ENCODE measurements at regions not wholly inside any gene's neighbourhood (a gene's known extent, or its start where the extent isn't known, plus 50 kb on each side); places are given as distances from the start of the nearest gene placed in this dataset.

- DNase-seq: peak; percentile 50
Measured at GRCh38 chr4:61086357-61086756, 113.8 kb upstream of the ADGRL3 start.

- DNase-seq: no peak
Measured at GRCh38 chr4:61086979-61087378, 113.1 kb upstream of the ADGRL3 start.

GRCh38 chr4:61094854-61095598 lies 105.1 kb upstream of the ADGRL3 start:
- peak; percentile 25 for DNase-seq

DNA sequence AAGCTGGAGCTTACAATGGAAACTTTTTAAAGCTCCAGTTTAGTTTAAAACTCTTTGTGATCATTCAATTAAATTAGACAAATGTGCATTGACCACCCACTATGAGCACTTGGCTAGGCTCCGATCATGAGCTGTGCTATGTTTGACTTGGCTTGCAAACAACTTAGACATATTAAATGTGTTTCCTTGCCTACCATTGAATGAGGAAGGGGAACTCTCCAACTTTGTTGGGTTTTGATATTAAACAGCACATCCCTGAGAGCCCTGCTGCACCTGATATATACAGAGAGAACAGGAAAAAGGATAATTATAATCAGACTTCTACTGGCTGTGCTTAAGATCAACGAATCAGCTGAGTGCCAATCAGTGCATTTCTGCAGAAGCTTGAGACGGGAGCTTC lies 71.4 kb upstream of the ADGRL3 start:
- DNase-seq: peak; percentile 54

DNA sequence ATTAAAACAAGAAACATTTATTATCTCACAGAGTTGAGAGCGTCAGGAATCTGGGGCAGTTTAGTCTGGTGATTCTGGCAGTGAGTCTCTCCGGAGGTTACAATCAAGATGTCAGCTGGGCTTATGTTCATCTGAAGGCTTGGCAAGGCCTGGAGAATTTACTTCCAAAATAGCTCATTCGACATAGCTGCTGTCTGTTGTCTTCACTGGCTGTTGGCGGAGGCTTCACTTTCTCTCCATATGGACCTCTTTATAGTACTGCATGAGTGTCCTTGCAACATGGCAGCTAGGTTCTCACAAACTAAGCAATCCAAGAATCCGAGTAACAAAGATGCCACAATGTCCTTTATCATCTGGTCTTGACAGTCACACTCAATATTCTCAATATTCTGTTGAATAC lies 70.2 kb upstream of the ADGRL3 start:
- no peak for DNase-seq

DNA sequence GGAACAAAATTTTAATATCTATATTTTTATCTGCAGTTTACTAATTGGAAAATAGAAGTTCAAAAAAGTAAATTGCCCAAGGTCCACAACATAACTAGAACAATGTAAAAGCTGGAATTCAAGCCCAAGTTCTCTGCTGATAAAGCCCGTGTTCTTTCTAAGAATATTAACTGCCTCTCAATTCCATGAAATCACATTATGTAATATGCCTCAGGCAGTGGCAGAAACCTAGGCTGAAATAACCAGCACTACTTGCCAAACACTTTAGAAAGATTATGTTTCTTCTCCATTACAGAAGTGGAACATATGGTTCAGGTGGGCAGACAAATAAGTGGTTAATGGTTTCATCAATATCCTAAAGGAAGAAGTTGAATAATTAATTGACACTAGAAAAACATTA lies 56.7 kb upstream of the ADGRL3 start:
- peak; percentile 96 for DNase-seq

DNA sequence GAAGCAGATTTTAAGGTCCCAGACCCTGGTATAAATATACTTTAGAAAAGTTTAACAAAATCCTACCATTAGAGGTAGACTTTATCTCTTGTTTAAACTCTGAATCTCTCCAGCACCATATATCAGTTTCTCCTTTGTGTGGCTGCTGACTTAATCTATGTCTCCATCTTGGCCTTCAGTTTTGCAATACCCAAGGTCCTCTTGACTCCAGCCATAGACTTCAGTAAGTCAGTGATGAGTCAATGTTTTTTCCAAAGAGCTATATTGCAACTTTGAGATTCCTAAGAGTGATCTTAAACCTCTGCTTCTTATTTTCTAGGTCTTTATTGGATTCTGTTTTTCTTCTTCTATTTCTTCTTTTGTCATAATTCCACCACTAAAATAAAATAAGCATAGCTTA lies 50.8 kb upstream of the ADGRL3 start:
- DNase-seq: peak; percentile 88

Measured in OCI-M1 (cell line).